ENCODE measurements at regions not wholly inside any gene's neighbourhood (a gene's known extent, or its start where the extent isn't known, plus 50 kb on each side); places are given as distances from the start of the nearest gene placed in this dataset.

DNA sequence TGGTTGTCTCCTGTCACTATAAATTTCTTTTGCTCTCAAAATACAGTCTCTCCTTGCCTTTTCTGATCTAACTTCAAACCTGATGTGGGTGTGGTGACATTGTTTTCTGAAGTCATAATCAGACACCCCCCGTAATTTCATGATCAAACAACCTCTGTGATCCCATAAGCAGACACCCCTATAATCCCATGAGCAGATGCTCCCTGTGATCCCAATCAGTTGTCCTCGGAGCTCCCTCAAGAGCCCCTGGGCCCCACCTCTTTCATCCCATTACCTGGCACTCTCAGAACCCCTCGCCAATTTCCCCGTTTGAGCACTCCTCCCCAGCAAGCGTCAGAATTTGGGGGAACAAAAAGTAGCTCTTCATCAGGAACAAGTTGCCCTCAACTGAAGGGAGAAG lies 246.3 kb upstream of the FZD8 start:
- DNase-seq (ENCODE audit: low spot score), result no peak
- in situ Hi-C loops (cut with MboI; ENCODE audit: low sequenced_read_pairs, unreplicated experiment), result no loop called here
- TF ChIP-seq CTCF (IDR thresholded peaks at IDR 0.05; ENCODE audit: borderline replicate concordance, control extremely low read depth, extremely low read depth, insufficient read depth, missing control alignments), result no peak

DNA sequence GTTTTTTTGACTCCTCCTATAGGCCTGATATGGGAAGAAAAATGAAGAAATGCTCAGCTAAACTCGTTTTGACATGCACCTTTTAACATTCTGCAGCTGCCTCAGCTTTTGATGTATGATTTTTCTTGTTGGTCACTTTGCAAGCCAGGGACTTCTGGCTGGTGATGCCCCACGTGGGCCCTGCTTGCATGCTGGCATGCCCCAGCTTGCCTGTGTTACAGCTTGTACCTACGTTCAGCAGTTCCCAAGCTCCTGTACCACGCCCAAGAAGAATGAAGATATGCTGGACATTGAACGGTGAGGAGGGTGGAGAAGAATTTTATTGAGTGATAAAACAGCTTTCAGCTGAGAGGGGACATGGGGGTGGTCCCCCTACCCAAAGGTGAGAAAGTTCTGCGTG lies 245.6 kb upstream of the FZD8 start:
- DNase-seq (ENCODE audit: low spot score), result no peak
- in situ Hi-C loops (cut with MboI; ENCODE audit: low sequenced_read_pairs, unreplicated experiment), result no loop called here
- TF ChIP-seq CTCF (IDR thresholded peaks at IDR 0.05; ENCODE audit: borderline replicate concordance, control extremely low read depth, extremely low read depth, insufficient read depth, missing control alignments), result no peak

GRCh38 chr10:35885076-35885475 lies 243.0 kb upstream of the FZD8 start:
- DNase-seq (ENCODE audit: low spot score), result no peak
- in situ Hi-C loops (cut with MboI; ENCODE audit: low sequenced_read_pairs, unreplicated experiment), result no loop called here
- no peak for TF ChIP-seq CTCF (IDR thresholded peaks at IDR 0.05; ENCODE audit: borderline replicate concordance, control extremely low read depth, extremely low read depth, insufficient read depth, missing control alignments)

DNA sequence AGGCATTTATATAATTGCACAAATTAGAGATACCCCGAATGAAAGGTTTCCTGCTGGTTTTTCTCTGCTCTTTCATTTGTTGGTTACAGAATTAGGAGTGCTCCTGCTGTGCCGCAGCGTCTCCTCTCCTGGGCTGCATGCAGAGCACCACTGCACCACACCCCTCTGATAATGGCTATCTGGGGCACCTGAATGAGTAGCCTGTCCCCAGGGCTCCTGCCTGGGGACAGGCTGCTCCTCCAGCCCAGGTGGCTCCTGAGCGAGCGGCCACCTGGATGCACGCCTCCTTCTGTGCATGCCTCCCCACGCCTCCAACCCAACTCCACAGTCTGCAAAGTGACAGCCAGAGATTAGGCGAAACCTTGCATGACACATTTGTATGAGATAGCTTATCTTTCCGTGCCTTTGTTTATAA lies 242.6 kb upstream of the FZD8 start:
- in situ Hi-C loops (cut with MboI; ENCODE audit: low sequenced_read_pairs, unreplicated experiment), result no loop called here
- DNase-seq (ENCODE audit: low spot score), result no peak
- TF ChIP-seq CTCF (IDR thresholded peaks at IDR 0.05; ENCODE audit: borderline replicate concordance, control extremely low read depth, extremely low read depth, insufficient read depth, missing control alignments), result no peak

DNA sequence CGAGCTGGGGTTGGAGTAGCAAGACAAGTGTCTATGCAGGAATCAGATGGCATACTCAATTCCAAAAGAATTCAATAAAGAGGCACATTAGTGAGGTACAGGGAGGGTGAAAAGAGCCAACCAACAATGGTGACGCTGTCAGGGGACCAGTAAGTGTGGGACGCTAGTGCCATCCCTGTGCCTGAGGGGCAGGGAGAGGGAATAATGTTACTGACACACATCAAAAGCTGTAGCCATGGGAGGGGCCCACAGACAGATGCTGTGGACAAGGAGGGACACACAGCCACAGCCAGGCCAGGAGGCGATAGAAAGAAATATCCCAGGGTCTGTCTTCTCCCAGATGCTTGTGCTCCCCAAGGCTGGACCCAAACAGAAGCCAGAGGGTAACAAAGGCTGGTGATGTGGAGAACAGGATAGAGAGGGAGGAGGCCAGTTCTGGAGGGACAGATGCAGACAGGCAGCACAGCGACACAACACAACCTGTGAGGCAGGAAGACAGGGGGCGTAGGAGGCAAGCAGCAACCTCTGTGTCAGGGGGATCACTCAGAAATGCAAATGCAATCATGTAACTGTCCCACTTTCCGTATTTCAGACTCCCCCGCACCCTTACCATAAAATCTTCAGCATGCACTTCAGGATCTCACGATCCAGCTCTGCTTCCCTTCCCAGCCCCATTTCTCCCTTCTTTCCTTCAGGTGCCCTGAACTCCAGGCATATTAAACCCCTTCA lies 240.5 kb upstream of the FZD8 start:
- in situ Hi-C loops (cut with MboI; ENCODE audit: low sequenced_read_pairs, unreplicated experiment), result no loop called here
- DNase-seq (ENCODE audit: low spot score), result no peak
- TF ChIP-seq CTCF (IDR thresholded peaks at IDR 0.05; ENCODE audit: borderline replicate concordance, control extremely low read depth, extremely low read depth, insufficient read depth, missing control alignments), result no peak

- in situ Hi-C loops (cut with MboI; ENCODE audit: low sequenced_read_pairs, unreplicated experiment), result no loop called here
- TF ChIP-seq CTCF (IDR thresholded peaks at IDR 0.05; ENCODE audit: borderline replicate concordance, control extremely low read depth, extremely low read depth, insufficient read depth, missing control alignments), result no peak
- no peak for DNase-seq (ENCODE audit: low spot score)
These were observed 239.2 kb upstream of the FZD8 start for GRCh38 chr10:35881320-35881719.
